SU-DHL-6 (cell line): ENCODE measurements at regions not wholly inside any gene's neighbourhood (a gene's known extent, or its start where the extent isn't known, plus 50 kb on each side); places are given as distances from the start of the nearest gene placed in this dataset.

Experiments
- EZH2phosphoT487 ChIP-seq: fragments of 200-600 bp; sonication (generic), shearing (Covaris generic); conservative IDR thresholded peaks from 2 replicates; pipeline ENCODE4 v1.6.1; 2018; ENCODE audit warnings: mild to moderate bottlenecking, antibody characterized with exemption, low read length, moderate library complexity, mixed read lengths
- TF ChIP-seq, protein P1 (sequence below): fragments of 200-600 bp; sonication (generic); IDR thresholded peaks from one replicate; pipeline ENCODE4 v1.5.1; 2017; ENCODE audit warnings: antibody characterized with exemption, mild to moderate bottlenecking, low read length, moderate library complexity; ENCODE audit not compliant: insufficient read depth, poor library complexity, severe bottlenecking

DNA sequence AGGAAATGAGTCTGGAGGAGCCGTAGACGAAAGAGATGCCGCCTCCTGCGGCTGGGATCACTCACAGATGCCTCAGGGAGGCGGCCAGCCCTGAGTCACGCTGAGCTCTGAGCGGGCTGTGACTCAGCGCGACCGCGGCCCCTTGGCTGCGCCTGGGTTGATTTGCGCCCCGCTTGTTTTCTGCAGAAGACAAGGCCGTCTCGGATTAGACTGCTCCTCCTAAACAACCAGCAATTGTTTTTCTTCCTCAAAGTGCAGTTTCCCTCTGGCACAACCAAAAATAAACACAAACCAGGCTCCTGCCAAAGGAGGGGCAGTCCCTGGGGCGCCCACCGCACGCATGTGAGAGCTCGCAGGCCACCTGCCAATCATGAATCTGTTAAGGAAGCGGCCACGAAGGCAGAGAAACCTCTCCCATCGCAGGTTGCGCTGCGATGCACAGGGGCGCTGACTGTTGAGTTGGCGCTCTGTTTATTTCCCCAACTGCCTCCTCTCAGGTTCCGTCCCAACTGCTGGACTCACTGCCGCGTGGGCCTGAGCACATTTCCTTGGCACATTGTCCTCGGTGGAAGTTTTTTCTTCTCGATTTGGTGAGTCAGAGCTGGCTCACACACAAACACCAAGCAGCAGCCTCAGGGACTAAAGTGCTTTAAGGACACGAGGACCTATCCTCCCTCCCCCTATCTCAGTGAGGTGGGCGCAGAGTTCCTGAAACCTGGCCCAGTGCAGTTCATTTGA lies 85.2 kb upstream of the NDUFV2 start:
- TF ChIP-seq, protein P1, sequence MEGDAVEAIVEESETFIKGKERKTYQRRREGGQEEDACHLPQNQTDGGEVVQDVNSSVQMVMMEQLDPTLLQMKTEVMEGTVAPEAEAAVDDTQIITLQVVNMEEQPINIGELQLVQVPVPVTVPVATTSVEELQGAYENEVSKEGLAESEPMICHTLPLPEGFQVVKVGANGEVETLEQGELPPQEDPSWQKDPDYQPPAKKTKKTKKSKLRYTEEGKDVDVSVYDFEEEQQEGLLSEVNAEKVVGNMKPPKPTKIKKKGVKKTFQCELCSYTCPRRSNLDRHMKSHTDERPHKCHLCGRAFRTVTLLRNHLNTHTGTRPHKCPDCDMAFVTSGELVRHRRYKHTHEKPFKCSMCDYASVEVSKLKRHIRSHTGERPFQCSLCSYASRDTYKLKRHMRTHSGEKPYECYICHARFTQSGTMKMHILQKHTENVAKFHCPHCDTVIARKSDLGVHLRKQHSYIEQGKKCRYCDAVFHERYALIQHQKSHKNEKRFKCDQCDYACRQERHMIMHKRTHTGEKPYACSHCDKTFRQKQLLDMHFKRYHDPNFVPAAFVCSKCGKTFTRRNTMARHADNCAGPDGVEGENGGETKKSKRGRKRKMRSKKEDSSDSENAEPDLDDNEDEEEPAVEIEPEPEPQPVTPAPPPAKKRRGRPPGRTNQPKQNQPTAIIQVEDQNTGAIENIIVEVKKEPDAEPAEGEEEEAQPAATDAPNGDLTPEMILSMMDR: no peak
- no peak for TF ChIP-seq EZH2phosphoT487
